ENCODE measurements at regions not wholly inside any gene's neighbourhood (a gene's known extent, or its start where the extent isn't known, plus 50 kb on each side); places are given as distances from the start of the nearest gene placed in this dataset.

- H3K4me3 ChIP-seq (ENCODE audit: low read depth, low read length) = no peak overlapping the region
- no peak for DNase-seq (ENCODE audit: low read depth)
- no peak for TF ChIP-seq CTCF (IDR thresholded peaks at IDR 0.05; ENCODE audit: insufficient read depth, low read depth, low read length)
These were observed 88.7 kb downstream of the TENT5C start for GRCh38 chr1:117694543-117694942.

GRCh38 chr1:117695796-117696490 lies 90.1 kb downstream of the TENT5C start:
- peak; percentile 92 for DNase-seq (ENCODE audit: low read depth)

GRCh38 chr1:117696561-117696960 lies 90.7 kb downstream of the TENT5C start:
- DNase-seq (ENCODE audit: low read depth) = peak; percentile 75
- no peak for TF ChIP-seq CTCF (IDR thresholded peaks at IDR 0.05; ENCODE audit: insufficient read depth, low read depth, low read length)
- no peak overlapping the region for H3K4me3 ChIP-seq (ENCODE audit: low read depth, low read length)

More at GRCh38 chr1:117695796-117696490, 90.1 kb downstream of the TENT5C start:
- no peak for TF ChIP-seq CTCF (IDR thresholded peaks at IDR 0.05; ENCODE audit: insufficient read depth, low read depth, low read length)
- H3K4me3 ChIP-seq (ENCODE audit: low read depth, low read length) = peak overlapping the region; percentile 26

- DNase-seq (ENCODE audit: low read depth) = no peak
- TF ChIP-seq CTCF (IDR thresholded peaks at IDR 0.05; ENCODE audit: insufficient read depth, low read depth, low read length) = no peak
- no peak overlapping the region for H3K4me3 ChIP-seq (ENCODE audit: low read depth, low read length)
These were observed 91.5 kb downstream of the TENT5C start for GRCh38 chr1:117697220-117697781.

GRCh38 chr1:117698398-117699160 lies 92.7 kb downstream of the TENT5C start:
- no peak overlapping the region for H3K4me3 ChIP-seq (ENCODE audit: low read depth, low read length)
- peak; percentile 62 for DNase-seq (ENCODE audit: low read depth)
- TF ChIP-seq CTCF (IDR thresholded peaks at IDR 0.05; ENCODE audit: insufficient read depth, low read depth, low read length) = no peak

- H3K4me3 ChIP-seq (ENCODE audit: low read depth, low read length) = no peak overlapping the region
- no peak for TF ChIP-seq CTCF (IDR thresholded peaks at IDR 0.05; ENCODE audit: insufficient read depth, low read depth, low read length)
- DNase-seq (ENCODE audit: low read depth) = no peak
These were observed 94.1 kb downstream of the TENT5C start for GRCh38 chr1:117699953-117700352.
